ENCODE measurements at regions not wholly inside any gene's neighbourhood (a gene's known extent, or its start where the extent isn't known, plus 50 kb on each side); places are given as distances from the start of the nearest gene placed in this dataset.

DNA sequence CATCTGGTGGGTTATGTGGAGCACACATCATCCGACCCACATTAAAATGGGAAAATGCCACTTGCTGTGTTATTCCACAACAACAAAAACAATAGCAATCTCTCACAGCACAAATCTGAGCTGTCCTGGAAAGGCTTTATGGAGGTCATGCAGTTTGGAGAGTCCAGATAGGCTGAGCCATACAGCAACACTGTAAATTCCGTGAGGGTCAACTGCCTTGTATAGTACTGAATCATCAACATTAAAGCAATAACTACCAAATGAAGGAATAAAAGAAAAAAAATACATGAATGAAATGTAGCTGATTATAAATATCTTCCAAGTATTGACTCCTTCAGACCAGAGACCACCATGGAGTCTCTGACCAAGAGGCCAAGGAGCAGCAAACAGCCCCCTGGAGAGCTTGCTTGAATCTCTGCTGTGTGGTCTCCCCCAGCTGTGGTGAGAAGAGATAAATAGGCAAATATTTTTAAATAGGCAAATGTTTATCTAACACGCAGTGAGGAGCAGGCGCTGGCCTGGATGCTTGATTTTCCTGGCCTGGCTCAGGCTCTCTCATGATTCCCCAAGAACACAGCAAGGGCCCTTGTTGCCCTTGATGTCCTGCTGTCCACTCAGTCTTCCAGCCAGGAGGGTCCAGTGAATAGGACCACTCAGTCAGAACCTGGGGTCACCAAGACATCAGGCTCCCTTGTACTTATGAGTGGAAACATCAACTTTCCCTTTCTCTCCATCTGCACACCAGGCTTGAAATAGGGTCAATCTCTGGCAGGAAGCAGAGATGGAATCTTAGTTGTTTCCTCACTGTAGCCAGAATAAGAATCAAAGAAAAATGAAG, 1021.3 kb downstream of the XPNPEP1 start:
- TF ChIP-seq, protein P1, sequence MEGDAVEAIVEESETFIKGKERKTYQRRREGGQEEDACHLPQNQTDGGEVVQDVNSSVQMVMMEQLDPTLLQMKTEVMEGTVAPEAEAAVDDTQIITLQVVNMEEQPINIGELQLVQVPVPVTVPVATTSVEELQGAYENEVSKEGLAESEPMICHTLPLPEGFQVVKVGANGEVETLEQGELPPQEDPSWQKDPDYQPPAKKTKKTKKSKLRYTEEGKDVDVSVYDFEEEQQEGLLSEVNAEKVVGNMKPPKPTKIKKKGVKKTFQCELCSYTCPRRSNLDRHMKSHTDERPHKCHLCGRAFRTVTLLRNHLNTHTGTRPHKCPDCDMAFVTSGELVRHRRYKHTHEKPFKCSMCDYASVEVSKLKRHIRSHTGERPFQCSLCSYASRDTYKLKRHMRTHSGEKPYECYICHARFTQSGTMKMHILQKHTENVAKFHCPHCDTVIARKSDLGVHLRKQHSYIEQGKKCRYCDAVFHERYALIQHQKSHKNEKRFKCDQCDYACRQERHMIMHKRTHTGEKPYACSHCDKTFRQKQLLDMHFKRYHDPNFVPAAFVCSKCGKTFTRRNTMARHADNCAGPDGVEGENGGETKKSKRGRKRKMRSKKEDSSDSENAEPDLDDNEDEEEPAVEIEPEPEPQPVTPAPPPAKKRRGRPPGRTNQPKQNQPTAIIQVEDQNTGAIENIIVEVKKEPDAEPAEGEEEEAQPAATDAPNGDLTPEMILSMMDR (IDR thresholded peaks at IDR 0.05) = no peak
- no peak for TF ChIP-seq POLR2AphosphoS5 (IDR thresholded peaks at IDR 0.05)
